IMR-90 (cell line): ENCODE measurements at regions not wholly inside any gene's neighbourhood (a gene's known extent, or its start where the extent isn't known, plus 50 kb on each side); places are given as distances from the start of the nearest gene placed in this dataset.

Source experiments
- CEBPB ChIP-seq: IDR thresholded peaks from 2 replicates; pipeline ENCODE4 v1.6.1; 2012; ENCODE audit warnings: low read depth, low read length, improper control_type of control experiment
- POLR2A ChIP-seq: IDR thresholded peaks from 2 replicates; pipeline ENCODE4 v1.6.1; 2012; ENCODE audit warnings: mild to moderate bottlenecking, low read depth, low read length
- RAD21 ChIP-seq: IDR thresholded peaks from 2 replicates; pipeline ENCODE4 v1.6.1; 2012; ENCODE audit warnings: low read length, improper control_type of control experiment

DNA sequence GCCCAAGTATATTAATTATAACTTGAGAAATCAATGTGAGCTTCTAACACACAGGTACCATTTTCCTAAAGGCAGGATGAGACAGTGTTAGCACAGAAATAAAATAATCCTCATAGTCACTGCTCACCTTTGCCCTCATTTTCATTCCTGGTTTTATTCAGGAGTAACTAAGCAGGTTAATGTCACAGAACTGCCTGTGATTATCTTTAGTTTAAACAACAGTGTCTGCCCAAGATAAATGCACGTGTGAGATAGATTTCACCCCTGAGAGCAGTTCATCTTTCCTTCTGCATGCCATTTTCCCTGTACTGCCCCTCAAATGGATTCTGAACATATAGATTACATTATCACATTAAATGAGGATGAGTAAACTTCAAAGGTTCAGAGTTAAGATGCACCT is 250.7 kb downstream of the RMST start:
- no peak for TF ChIP-seq RAD21
- no peak for TF ChIP-seq POLR2A
- no peak for TF ChIP-seq CEBPB
